CD4-positive, alpha-beta memory T cell (primary cell): ENCODE measurements at regions not wholly inside any gene's neighbourhood (a gene's known extent, or its start where the extent isn't known, plus 50 kb on each side); places are given as distances from the start of the nearest gene placed in this dataset.

Experiments
- CTCF ChIA-PET: fragments of 350-600 bp; sonication (Branson Sonifier 250); formaldehyde crosslinking; loops from one replicate; lab custom pipeline; 2021; ENCODE audit warnings: inconsistent platforms; ENCODE audit not compliant: partially characterized antibody; lab: Charles Lee
- POLR2A ChIA-PET: fragments of 350-600 bp; sonication (Branson Sonifier 250); formaldehyde crosslinking; loops from one replicate; lab custom pipeline; 2021; ENCODE audit not compliant: partially characterized antibody; lab: Charles Lee
- DNase-seq, 5 donors: peaks; one replicate each; pipeline versions ENCODE4 v3.0.0 to v3.0.0-alpha.2; 2020 to 2022; ENCODE audit warnings: mixed read lengths in 1 of 5
- H3K27ac ChIP-seq: one replicate; pipeline ENCODE4 v1.7.0; 2013; ENCODE audit warnings: low read depth, low read length
- H3K27me3 ChIP-seq: 2 replicates; pipeline ENCODE4 v1.7.0; 2013; ENCODE audit warnings: mild to moderate bottlenecking, low read length, moderate library complexity; ENCODE audit not compliant: insufficient read depth
- H3K36me3 ChIP-seq: 2 replicates; pipeline ENCODE4 v1.7.0; 2013; ENCODE audit warnings: mild to moderate bottlenecking, low read length, moderate library complexity; ENCODE audit not compliant: insufficient read depth
- H3K4me1 ChIP-seq: 2 replicates; pipeline ENCODE4 v1.7.0; 2013; ENCODE audit warnings: mild to moderate bottlenecking, low read length, moderate library complexity; ENCODE audit not compliant: insufficient read depth
- H3K4me3 ChIP-seq, 2 donors: one replicate each; pipeline ENCODE4 v1.7.0; 2013; ENCODE audit warnings: low read length in 2 of 2, mild to moderate bottlenecking in 1 of 2
- H3K9me3 ChIP-seq, 2 donors: one replicate each; pipeline ENCODE4 v1.7.0; 2013; ENCODE audit warnings: low read length in 2 of 2, control low read depth in 1 of 2; ENCODE audit not compliant: control insufficient read depth in 1 of 2
- H3K27ac Mint-ChIP-seq, 7 donors: one replicate each; pipeline ENCODE4 v1.8.0; 2020 to 2021; ENCODE audit warnings: mixed read lengths in 7 of 7, mild to moderate bottlenecking in 6 of 7, inconsistent platforms in 3 of 7, moderate library complexity in 3 of 7
- H3K27me3 Mint-ChIP-seq, 2 donors: one replicate each; pipeline ENCODE4 v1.8.0; 2020 to 2021; ENCODE audit warnings: mixed read lengths in 2 of 2
- H3K36me3 Mint-ChIP-seq, 2 donors: one replicate each; pipeline ENCODE4 v1.8.0; 2020 to 2021; ENCODE audit warnings: mixed read lengths in 2 of 2, inconsistent platforms in 1 of 2, mild to moderate bottlenecking in 1 of 2
- H3K4me1 Mint-ChIP-seq, 4 donors: one replicate each; pipeline ENCODE4 v1.8.0; 2020 to 2021; ENCODE audit warnings: mixed read lengths in 4 of 4, mild to moderate bottlenecking in 1 of 4
- H3K4me3 Mint-ChIP-seq, 8 donors: one replicate each; pipeline ENCODE4 v1.8.0; 2020 to 2021; ENCODE audit warnings: mixed read lengths in 8 of 8, mild to moderate bottlenecking in 7 of 8, moderate library complexity in 6 of 8, inconsistent platforms in 3 of 8
- H3K9me3 Mint-ChIP-seq, 8 donors: one replicate each; pipeline ENCODE4 v1.8.0; 2020 to 2021; ENCODE audit warnings: mixed read lengths in 8 of 8, mild to moderate bottlenecking in 5 of 8, inconsistent platforms in 3 of 8, moderate library complexity in 1 of 8
- intact Hi-C: fragments of 100-400 bp; cut with micrococcal nuclease; formaldehyde crosslinking; loops from one replicate; pipeline ENCODE4 v1.15.1; 2023

- Mint-ChIP-seq H3K36me3 (no peaks in the 10 kb centered on the region), H3K27ac (no peak overlapping the region), H3K9me3 (peaks cover 0 to 10% (median 0%) of the 10 kb centered on the region in 8 donors), H3K4me1 (no peaks in the 10 kb centered on the region), H3K27me3 (peaks cover 4 to 11% of the 10 kb centered on the region in 2 donors), H3K4me3 (no peak overlapping the region)
- no peaks in the 10 kb centered on the region for H3K36me3 ChIP-seq
- DNase-seq: no peak
- intact Hi-C loops: no loop called here
- H3K4me3 ChIP-seq: no peak overlapping the region
- H3K27me3 ChIP-seq: no peaks in the 10 kb centered on the region
- H3K27ac ChIP-seq: no peak overlapping the region
- ChIA-PET POLR2A (no interaction called here), CTCF (no interaction called here)
- H3K9me3 ChIP-seq: no peaks in the 10 kb centered on the region
- no peaks in the 10 kb centered on the region for H3K4me1 ChIP-seq
Observed at GRCh38 chr16:72234387-72234786, 62.4 kb upstream of the PMFBP1 start.

DNA sequence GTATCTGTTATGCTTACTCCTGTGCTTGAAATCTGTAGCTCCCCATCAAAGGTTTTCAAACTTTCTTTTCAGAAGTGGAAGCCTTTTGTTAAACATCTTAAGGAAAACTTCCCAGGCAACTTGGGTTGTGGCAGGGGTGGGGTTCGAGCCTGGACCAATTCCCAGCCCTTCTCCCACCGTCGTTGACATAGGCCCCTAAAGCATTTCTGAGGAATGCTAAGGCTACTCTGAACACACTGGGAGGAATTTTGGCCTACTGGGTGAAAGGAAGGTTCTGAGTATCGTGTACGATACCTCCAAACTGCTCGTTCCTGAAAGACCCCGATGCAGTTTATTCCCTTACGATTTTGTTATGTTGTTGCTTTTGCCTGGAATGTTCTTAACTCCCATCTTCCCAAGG lies 56.1 kb upstream of the PMFBP1 start:
- peaks cover 0 to 8% of the 10 kb centered on the region in 2 donors for H3K27me3 Mint-ChIP-seq
- H3K27ac ChIP-seq: no peak overlapping the region
- ChIA-PET POLR2A (no interaction called here), CTCF (no interaction called here)
- H3K4me1 ChIP-seq: no peaks in the 10 kb centered on the region
- H3K4me3 Mint-ChIP-seq: no peak overlapping the region
- no peaks in the 10 kb centered on the region for H3K36me3 Mint-ChIP-seq
- H3K27ac Mint-ChIP-seq: no peak overlapping the region
- no peak for DNase-seq
- H3K27me3 ChIP-seq: no peaks in the 10 kb centered on the region
- H3K9me3 Mint-ChIP-seq: peaks cover 0 to 5% (median 0%) of the 10 kb centered on the region in 8 donors
- H3K4me3 ChIP-seq: no peak overlapping the region
- H3K4me1 Mint-ChIP-seq: no peaks in the 10 kb centered on the region
- H3K36me3 ChIP-seq: no peaks in the 10 kb centered on the region
- H3K9me3 ChIP-seq: no peaks in the 10 kb centered on the region
- intact Hi-C loops: no loop called here

DNA sequence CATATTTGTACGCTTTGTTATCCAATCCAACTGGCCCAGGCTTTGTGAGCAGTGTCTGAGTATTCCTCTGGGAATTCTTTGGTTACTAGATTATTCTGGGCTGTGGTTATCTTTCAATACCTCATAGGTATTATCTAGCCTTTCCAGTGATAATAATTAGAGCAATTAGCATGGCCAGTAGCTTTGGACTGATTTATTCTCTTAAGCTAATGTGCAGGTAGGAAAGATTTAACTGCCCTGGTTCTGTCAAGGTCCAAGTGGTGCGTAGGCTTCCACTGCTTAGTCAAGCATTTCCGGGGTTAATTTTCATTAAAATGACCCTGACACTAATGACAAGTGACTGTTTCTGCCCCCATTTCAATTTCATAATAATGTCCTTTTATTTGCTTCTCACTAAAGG lies 54.2 kb upstream of the PMFBP1 start:
- DNase-seq: no peak
- H3K27ac ChIP-seq: no peak overlapping the region
- no peaks in the 10 kb centered on the region for H3K4me1 Mint-ChIP-seq
- H3K36me3 Mint-ChIP-seq: no peaks in the 10 kb centered on the region
- intact Hi-C loops: no loop called here
- POLR2A ChIA-PET: no interaction called here
- H3K27ac Mint-ChIP-seq: no peak overlapping the region
- no peaks in the 10 kb centered on the region for H3K27me3 ChIP-seq
- CTCF ChIA-PET: no interaction called here
- H3K27me3 Mint-ChIP-seq: peaks cover 0 to 9% of the 10 kb centered on the region in 2 donors
- peaks cover 0 to 5% (median 0%) of the 10 kb centered on the region in 8 donors for H3K9me3 Mint-ChIP-seq
- H3K9me3 ChIP-seq: no peaks in the 10 kb centered on the region
- H3K4me3 ChIP-seq: no peak overlapping the region
- no peak overlapping the region for H3K4me3 Mint-ChIP-seq
- H3K4me1 ChIP-seq: no peaks in the 10 kb centered on the region
- H3K36me3 ChIP-seq: no peaks in the 10 kb centered on the region

DNA sequence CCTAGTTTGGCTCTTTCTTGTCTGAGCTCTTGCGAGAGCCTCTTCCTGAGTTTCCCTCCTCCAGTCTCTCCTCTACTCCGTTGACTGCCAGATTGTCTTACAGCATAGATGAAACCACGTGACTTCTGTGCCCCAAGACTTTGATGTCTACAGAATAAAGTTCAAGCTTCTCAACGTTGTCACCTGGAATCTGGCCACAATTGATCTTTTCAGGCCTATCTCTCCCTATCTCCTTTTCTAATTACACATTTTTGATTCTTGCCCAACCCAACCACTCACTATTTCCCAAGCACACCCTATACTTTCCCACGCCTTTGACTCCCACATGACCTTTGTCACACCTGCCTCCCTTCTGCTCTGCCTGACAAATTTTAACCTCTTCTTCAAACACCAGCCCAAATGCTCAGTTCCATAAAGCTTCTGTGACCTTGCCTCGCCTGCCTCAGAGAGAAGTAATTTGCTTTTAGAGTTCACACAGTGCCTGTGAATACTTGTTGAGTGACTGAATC lies 52.4 kb upstream of the PMFBP1 start:
- Mint-ChIP-seq H3K36me3 (no peaks in the 10 kb centered on the region), H3K4me1 (no peaks in the 10 kb centered on the region), H3K4me3 (no peak overlapping the region), H3K27ac (peak overlapping the region in 1 of 7 donors; percentile 17), H3K9me3 (peaks cover 0 to 2% (median 0%) of the 10 kb centered on the region in 8 donors), H3K27me3 (peaks cover 0 to 6% of the 10 kb centered on the region in 2 donors)
- intact Hi-C loops: no loop called here
- ChIA-PET POLR2A (no interaction called here), CTCF (no interaction called here)
- Histone ChIP-seq H3K9me3 (no peaks in the 10 kb centered on the region), H3K4me3 (no peak overlapping the region), H3K4me1 (no peaks in the 10 kb centered on the region), H3K27ac (no peak overlapping the region), H3K36me3 (no peaks in the 10 kb centered on the region), H3K27me3 (no peaks in the 10 kb centered on the region)
- no peak for DNase-seq

GRCh38 chr16:72222503-72222902 lies 50.5 kb upstream of the PMFBP1 start:
- no peaks in the 10 kb centered on the region for H3K4me1 Mint-ChIP-seq
- H3K36me3 ChIP-seq: no peaks in the 10 kb centered on the region
- DNase-seq: no peak

More at GRCh38 chr16:72222503-72222902, 50.5 kb upstream of the PMFBP1 start:
- Histone ChIP-seq H3K4me3 (no peak overlapping the region), H3K27me3 (no peaks in the 10 kb centered on the region), H3K9me3 (no peaks in the 10 kb centered on the region), H3K27ac (no peak overlapping the region), H3K4me1 (no peaks in the 10 kb centered on the region)
- Mint-ChIP-seq H3K4me3 (no peak overlapping the region), H3K27me3 (peaks cover 0 to 5% of the 10 kb centered on the region in 2 donors), H3K9me3 (no peaks in the 10 kb centered on the region), H3K36me3 (no peaks in the 10 kb centered on the region), H3K27ac (no peak overlapping the region)
- POLR2A ChIA-PET: no interaction called here
- CTCF ChIA-PET: no interaction called here
- intact Hi-C loops: no loop called here
